ENCODE measurements at regions not wholly inside any gene's neighbourhood (a gene's known extent, or its start where the extent isn't known, plus 50 kb on each side); places are given as distances from the start of the nearest gene placed in this dataset.

DNA sequence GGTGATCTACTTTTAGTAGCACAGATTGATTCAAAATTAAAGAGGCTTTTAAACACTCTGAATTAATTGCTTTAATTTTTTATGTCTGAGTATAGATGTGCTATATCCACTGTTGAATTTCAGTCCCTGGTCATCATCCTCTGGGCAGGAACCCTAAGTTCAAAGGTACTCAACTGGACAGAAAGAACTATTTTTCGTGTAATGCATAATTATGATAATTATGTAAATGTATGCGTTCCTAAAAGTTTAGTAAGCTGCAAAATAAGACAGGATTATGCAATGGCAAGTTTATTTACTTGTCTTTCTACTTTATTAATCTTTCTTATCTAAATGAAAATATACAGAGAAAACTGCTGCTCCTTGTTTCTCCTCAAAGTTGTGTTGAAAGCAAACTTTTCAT lies 690.1 kb upstream of the MAN1A1 start:
- Mint-ChIP-seq H3K36me3 (ENCODE audit: low read depth) (no peaks in the 10 kb centered on the region), H3K27me3 (ENCODE audit: insufficient read depth) (no peaks in the 10 kb centered on the region), H3K4me1 (ENCODE audit: low read depth) (no peaks in the 10 kb centered on the region), H3K27ac (no peak overlapping the region), H3K9me3 (peaks cover 34% of the 10 kb centered on the region), H3K4me3 (no peak overlapping the region)
- TF ChIP-seq, protein P1, sequence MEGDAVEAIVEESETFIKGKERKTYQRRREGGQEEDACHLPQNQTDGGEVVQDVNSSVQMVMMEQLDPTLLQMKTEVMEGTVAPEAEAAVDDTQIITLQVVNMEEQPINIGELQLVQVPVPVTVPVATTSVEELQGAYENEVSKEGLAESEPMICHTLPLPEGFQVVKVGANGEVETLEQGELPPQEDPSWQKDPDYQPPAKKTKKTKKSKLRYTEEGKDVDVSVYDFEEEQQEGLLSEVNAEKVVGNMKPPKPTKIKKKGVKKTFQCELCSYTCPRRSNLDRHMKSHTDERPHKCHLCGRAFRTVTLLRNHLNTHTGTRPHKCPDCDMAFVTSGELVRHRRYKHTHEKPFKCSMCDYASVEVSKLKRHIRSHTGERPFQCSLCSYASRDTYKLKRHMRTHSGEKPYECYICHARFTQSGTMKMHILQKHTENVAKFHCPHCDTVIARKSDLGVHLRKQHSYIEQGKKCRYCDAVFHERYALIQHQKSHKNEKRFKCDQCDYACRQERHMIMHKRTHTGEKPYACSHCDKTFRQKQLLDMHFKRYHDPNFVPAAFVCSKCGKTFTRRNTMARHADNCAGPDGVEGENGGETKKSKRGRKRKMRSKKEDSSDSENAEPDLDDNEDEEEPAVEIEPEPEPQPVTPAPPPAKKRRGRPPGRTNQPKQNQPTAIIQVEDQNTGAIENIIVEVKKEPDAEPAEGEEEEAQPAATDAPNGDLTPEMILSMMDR (IDR thresholded peaks at IDR 0.05): no peak
- no peak for DNase-seq

DNA sequence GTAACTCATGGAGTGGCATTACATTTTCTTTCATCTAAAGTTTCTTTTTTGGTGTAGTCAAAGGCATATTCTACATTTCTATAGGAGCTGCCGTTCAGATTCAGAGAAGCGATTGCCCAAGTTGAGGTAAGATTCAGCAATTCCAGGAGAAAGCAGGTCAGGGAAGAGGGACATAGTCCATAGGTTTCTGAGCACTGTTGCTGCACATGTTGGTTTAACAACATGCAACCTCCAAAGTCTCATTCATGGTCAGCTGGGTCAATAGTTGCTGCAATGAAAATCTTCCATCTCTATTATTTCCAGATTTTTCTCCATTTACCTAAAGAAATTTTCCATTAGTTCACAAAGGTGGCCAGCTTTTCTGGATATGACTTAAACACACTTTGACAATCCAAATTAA lies 682.3 kb upstream of the MAN1A1 start:
- DNase-seq: no peak
- Mint-ChIP-seq H3K27me3 (ENCODE audit: insufficient read depth) (peaks cover 2% of the 10 kb centered on the region; the same call in 1 of the 2 replicates), H3K4me3 (no peak overlapping the region), H3K36me3 (ENCODE audit: low read depth) (no peaks in the 10 kb centered on the region), H3K27ac (no peak overlapping the region), H3K4me1 (ENCODE audit: low read depth) (no peaks in the 10 kb centered on the region), H3K9me3 (peaks cover 32% of the 10 kb centered on the region)
- TF ChIP-seq, protein P1 (IDR thresholded peaks at IDR 0.05): no peak

DNA sequence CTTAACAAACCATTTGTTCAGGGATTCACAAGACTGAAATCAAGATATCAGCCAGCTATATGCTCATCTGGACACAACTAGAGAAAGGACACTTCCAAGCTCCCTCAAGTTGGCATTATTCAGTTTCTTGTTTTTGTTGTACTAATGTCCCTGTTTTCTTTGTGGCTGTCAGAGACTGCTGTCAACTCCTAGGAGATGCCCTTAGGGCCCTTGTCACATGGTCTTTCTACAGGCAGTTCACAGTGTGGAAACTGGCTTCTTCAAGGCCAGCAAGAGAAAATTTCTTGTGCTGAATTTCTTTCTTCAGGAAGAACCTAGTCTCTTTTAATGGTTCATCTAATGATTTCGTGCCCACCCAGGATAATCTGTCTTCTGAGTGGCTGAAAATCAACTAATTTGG lies 677.2 kb upstream of the MAN1A1 start:
- Mint-ChIP-seq H3K4me1 (ENCODE audit: low read depth) (no peaks in the 10 kb centered on the region), H3K9me3 (peaks cover 32% of the 10 kb centered on the region), H3K27me3 (ENCODE audit: insufficient read depth) (peaks cover 2% of the 10 kb centered on the region; the same call in 1 of the 2 replicates), H3K27ac (no peak overlapping the region), H3K4me3 (no peak overlapping the region), H3K36me3 (ENCODE audit: low read depth) (no peaks in the 10 kb centered on the region)
- no peak for DNase-seq
- TF ChIP-seq, protein P1 (IDR thresholded peaks at IDR 0.05): no peak

DNA sequence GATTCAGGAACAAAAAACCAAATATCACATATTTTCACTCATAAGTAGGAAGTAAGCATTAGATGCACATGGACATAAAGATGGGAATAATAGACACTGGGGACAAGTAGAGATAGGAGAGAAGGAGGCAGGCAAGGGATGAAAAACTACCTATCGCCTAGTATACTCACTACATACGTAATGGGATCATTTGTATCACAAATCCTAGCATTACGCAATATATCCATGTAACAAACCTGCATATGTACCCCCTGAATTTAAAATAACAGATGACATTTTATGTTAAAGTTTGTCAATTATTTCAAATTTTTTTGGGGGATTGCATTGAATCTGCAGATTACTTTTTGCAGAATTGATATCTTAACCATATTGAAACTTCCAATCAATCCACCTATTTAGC lies 660.5 kb upstream of the MAN1A1 start:
- TF ChIP-seq, protein P1 (IDR thresholded peaks at IDR 0.05): no peak
- Mint-ChIP-seq H3K36me3 (ENCODE audit: low read depth) (no peaks in the 10 kb centered on the region), H3K27me3 (ENCODE audit: insufficient read depth) (no peaks in the 10 kb centered on the region)

DNA sequence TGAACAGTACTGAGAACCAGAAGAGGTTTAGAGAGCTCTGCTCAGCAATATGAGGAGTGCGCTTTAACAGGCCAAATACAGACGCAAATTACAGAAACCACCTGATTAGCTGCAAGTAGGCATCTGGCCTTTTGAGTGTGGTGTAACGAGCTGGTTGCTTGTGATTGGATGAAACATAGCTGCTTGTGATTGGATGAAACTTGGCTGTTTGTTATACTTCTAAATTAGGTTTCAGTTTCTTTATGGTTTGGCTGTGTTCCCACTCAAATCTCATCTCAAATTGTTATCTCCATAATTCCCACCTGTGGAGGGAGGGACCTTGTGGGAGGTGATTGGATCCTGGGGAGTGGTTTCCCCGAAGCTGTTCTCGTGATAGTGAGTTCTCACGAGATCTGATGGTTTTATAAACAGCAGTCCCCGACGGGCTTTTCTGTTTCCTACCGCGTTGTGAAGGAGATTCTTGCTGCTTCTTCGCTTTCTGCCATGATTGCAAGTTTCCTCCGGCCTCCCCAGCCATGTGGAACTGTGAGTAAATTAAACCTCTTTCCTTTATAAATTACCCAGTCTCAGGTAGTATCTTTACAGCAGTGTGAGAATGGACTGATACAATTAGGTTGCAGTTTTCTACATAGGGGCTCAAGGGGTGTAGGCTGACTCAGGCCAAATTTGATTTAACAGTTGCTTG lies 655.9 kb upstream of the MAN1A1 start:
- peaks cover 18% of the 10 kb centered on the region for H3K9me3 Mint-ChIP-seq
- no peaks in the 10 kb centered on the region for H3K36me3 Mint-ChIP-seq (ENCODE audit: low read depth)
- TF ChIP-seq, protein P1 (IDR thresholded peaks at IDR 0.05): no peak
- H3K27me3 Mint-ChIP-seq (ENCODE audit: insufficient read depth): no peaks in the 10 kb centered on the region
- no peak overlapping the region for H3K27ac Mint-ChIP-seq
- H3K4me1 Mint-ChIP-seq (ENCODE audit: low read depth): no peaks in the 10 kb centered on the region
- no peak overlapping the region for H3K4me3 Mint-ChIP-seq
- DNase-seq: no peak

More for the DNA sequence above, 660.5 kb upstream of the MAN1A1 start:
- Mint-ChIP-seq H3K9me3 (peaks cover 22% of the 10 kb centered on the region), H3K27ac (no peak overlapping the region), H3K4me1 (ENCODE audit: low read depth) (no peaks in the 10 kb centered on the region), H3K4me3 (no peak overlapping the region)
- DNase-seq: no peak

Data from HFFc6 (cell line).